Kidney (tissue), 13 donors: ENCODE measurements at regions not wholly inside any gene's neighbourhood (a gene's known extent, or its start where the extent isn't known, plus 50 kb on each side); places are given as distances from the start of the nearest gene placed in this dataset.

Experiments
- DNase-seq, 5 donors: peaks; one replicate each; pipeline ENCODE4 v3.0.0-alpha.2; 2013 to 2020
- FAIRE-seq: peaks from 2 replicates; lab custom pipeline; 2012; peaks lifted over from hg19 to GRCh38; lab: Jason Lieb, UNC
- H3K27ac ChIP-seq, 2 donors: one replicate each; pipeline ENCODE4 v1.7.0; 2013; ENCODE audit warnings: low read depth in 2 of 2, low read length in 2 of 2, inconsistent platforms in 1 of 2
- H3K27me3 ChIP-seq: one replicate; pipeline ENCODE4 v1.7.1; 2013; ENCODE audit warnings: low read length, inconsistent platforms; ENCODE audit not compliant: control insufficient read depth, insufficient read depth
- H3K36me3 ChIP-seq, 3 donors: one replicate each; pipeline versions ENCODE4 v1.7.0 to v1.7.1; 2013; ENCODE audit warnings: low read length in 3 of 3, control low read depth in 1 of 3, inconsistent platforms in 1 of 3; ENCODE audit not compliant: insufficient read depth in 3 of 3, control insufficient read depth in 2 of 3
- H3K4me1 ChIP-seq, 3 donors: one replicate each; pipeline versions ENCODE4 v1.7.0 to v1.7.1; 2013; ENCODE audit warnings: low read length in 3 of 3, inconsistent platforms in 1 of 3, low read depth in 1 of 3; ENCODE audit not compliant: control insufficient read depth in 2 of 3, insufficient read depth in 2 of 3
- H3K4me3 ChIP-seq, 3 donors: one replicate each; pipeline versions ENCODE4 v1.7.0 to v1.8.1; 2013; ENCODE audit warnings: low read length in 3 of 3, control low read depth in 1 of 3, inconsistent platforms in 1 of 3
- H3K9ac ChIP-seq, 3 donors: one replicate each; pipeline versions ENCODE4 v1.7.0 to v1.7.1; 2013; ENCODE audit warnings: low read length in 3 of 3, control low read depth in 1 of 3, inconsistent platforms in 1 of 3
- H3K9me3 ChIP-seq, 3 donors: one replicate each; pipeline versions ENCODE4 v1.7.0 to v1.7.1; 2013; ENCODE audit warnings: low read length in 3 of 3, control low read depth in 1 of 3, inconsistent platforms in 1 of 3; ENCODE audit not compliant: control insufficient read depth in 2 of 3, insufficient read depth in 1 of 3
- intact Hi-C: fragments of 100-400 bp; cut with DNase I; formaldehyde crosslinking; loops from one replicate; pipeline ENCODE4 v1.11.1; 2022
- TF ChIP-seq, protein P1 (sequence below): IDR thresholded peaks from 3 replicates; pipeline ENCODE4 v1.5.1; 2012; ENCODE audit warnings: mild to moderate bottlenecking, moderate library complexity, borderline replicate concordance; ENCODE audit not compliant: insufficient read depth; ENCODE audit errors: extremely low read depth
- donor health status: control.
- donor health status: control.
- donor health status: control.
- donor health status: control.
- donor health status: control.
- donor health status: DM: yes; HTN: yes; CAD: no.
- donor health status: Normal renal cell carcinoma (clear cell type).

DNA sequence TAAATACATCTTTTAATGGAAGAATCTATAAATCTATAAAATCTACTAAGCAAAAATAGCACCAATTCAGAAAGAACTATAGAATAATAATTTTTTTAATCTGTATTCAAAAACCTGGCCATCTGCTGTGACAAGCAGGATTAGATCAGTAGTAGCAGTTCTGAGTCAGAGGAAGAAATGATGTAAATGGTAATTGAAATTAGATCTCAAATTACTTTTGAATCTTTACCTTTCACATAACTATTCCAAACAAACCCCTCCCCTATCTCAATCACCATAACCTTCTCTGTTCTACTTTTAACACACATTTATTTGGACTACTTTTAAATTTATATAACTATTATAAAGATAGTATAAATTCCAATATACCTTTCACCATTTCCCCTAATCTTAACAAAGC, 727.8 kb upstream of the FAM174A start:
- FAIRE-seq, result no peak

DNA sequence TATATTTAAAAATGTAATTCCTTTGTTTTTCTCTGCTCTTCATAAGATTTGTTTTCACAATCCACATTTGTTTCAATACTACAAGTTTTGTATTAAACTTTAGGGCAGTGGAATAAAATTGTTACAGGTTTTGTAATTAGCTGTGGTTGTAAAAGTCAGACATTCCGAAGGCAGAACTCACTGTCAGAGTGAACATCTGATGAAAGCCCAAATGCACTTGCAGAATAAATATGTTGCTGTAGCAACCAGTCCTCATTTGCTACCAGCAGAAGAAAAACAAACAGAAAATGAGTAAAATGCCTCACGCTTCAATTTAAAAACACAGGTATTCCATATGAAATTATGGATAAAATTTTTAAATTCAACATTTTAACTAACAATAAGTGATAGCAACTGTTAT, 740.1 kb upstream of the FAM174A start:
- H3K9me3 ChIP-seq, result no peaks in the 10 kb centered on the region
- FAIRE-seq (no peak), DNase-seq (no peak)
- no peaks in the 10 kb centered on the region for H3K36me3 ChIP-seq
- no peaks in the 10 kb centered on the region for H3K27me3 ChIP-seq
- no peak overlapping the region for H3K27ac ChIP-seq
- H3K9ac ChIP-seq, result no peak overlapping the region
- intact Hi-C loops, result no loop called here
- TF ChIP-seq, protein P1, sequence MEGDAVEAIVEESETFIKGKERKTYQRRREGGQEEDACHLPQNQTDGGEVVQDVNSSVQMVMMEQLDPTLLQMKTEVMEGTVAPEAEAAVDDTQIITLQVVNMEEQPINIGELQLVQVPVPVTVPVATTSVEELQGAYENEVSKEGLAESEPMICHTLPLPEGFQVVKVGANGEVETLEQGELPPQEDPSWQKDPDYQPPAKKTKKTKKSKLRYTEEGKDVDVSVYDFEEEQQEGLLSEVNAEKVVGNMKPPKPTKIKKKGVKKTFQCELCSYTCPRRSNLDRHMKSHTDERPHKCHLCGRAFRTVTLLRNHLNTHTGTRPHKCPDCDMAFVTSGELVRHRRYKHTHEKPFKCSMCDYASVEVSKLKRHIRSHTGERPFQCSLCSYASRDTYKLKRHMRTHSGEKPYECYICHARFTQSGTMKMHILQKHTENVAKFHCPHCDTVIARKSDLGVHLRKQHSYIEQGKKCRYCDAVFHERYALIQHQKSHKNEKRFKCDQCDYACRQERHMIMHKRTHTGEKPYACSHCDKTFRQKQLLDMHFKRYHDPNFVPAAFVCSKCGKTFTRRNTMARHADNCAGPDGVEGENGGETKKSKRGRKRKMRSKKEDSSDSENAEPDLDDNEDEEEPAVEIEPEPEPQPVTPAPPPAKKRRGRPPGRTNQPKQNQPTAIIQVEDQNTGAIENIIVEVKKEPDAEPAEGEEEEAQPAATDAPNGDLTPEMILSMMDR, result no peak
- no peak overlapping the region for H3K4me3 ChIP-seq
- no peaks in the 10 kb centered on the region for H3K4me1 ChIP-seq

More for the DNA sequence above, 727.8 kb upstream of the FAM174A start:
- no peaks in the 10 kb centered on the region for H3K9me3 ChIP-seq
- TF ChIP-seq, protein P1, result no peak
- H3K27ac ChIP-seq, result no peak overlapping the region
- no peaks in the 10 kb centered on the region for H3K36me3 ChIP-seq
- no peaks in the 10 kb centered on the region for H3K27me3 ChIP-seq
- no peaks in the 10 kb centered on the region for H3K4me1 ChIP-seq
- DNase-seq, result no peak
- H3K9ac ChIP-seq, result no peak overlapping the region
- no peak overlapping the region for H3K4me3 ChIP-seq
- intact Hi-C loops, result no loop called here

- no peaks in the 10 kb centered on the region for H3K27me3 ChIP-seq
- no peak for DNase-seq
- no peaks in the 10 kb centered on the region for H3K4me1 ChIP-seq
- no peak for FAIRE-seq
- H3K36me3 ChIP-seq, result no peaks in the 10 kb centered on the region
- intact Hi-C loops, result no loop called here
- H3K9ac ChIP-seq, result no peak overlapping the region
- no peak overlapping the region for H3K4me3 ChIP-seq
- no peak overlapping the region for H3K27ac ChIP-seq
- no peaks in the 10 kb centered on the region for H3K9me3 ChIP-seq
- TF ChIP-seq, protein P1, result no peak
These were observed 746.7 kb upstream of the FAM174A start for GRCh38 chr5:99788482-99788881.

- intact Hi-C loops, result no loop called here
These were observed 760.0 kb upstream of the FAM174A start for GRCh38 chr5:99775189-99775588.

More at GRCh38 chr5:99775189-99775588, 760.0 kb upstream of the FAM174A start:
- Histone ChIP-seq H3K4me3 (no peak overlapping the region), H3K36me3 (no peaks in the 10 kb centered on the region), H3K9ac (no peak overlapping the region), H3K9me3 (no peaks in the 10 kb centered on the region), H3K27ac (no peak overlapping the region), H3K27me3 (no peaks in the 10 kb centered on the region), H3K4me1 (no peaks in the 10 kb centered on the region)
- TF ChIP-seq, protein P1, result no peak
- no peak for DNase-seq
- no peak for FAIRE-seq
